Progenitor cell of endocrine pancreas (in vitro differentiated cells): ENCODE measurements at regions not wholly inside any gene's neighbourhood (a gene's known extent, or its start where the extent isn't known, plus 50 kb on each side); places are given as distances from the start of the nearest gene placed in this dataset.
"Not testable (repeated sequence)": the region's sequence is repeated elsewhere in the genome, so short reads cannot be mapped to it uniquely, and the experiment has no call there.

Experiments
- DNase-seq: peaks from one replicate; pipeline ENCODE4 v3.0.0; 2021; ENCODE audit warnings: low spot score; ENCODE audit not compliant: unreplicated experiment
- H3K27ac Mint-ChIP-seq: 2 replicates; pipeline ENCODE4 v1.8.0; 2021; ENCODE audit warnings: mild to moderate bottlenecking, moderate library complexity, mixed read lengths
- H3K27me3 Mint-ChIP-seq: 2 replicates; pipeline ENCODE4 v1.8.0; 2021; ENCODE audit warnings: mixed read lengths
- H3K36me3 Mint-ChIP-seq: 2 replicates; pipeline ENCODE4 v1.8.0; 2022; ENCODE audit warnings: mixed read lengths; ENCODE audit not compliant: insufficient read depth
- H3K4me1 Mint-ChIP-seq: 2 replicates; pipeline ENCODE4 v1.8.0; 2021; ENCODE audit warnings: low read depth, mixed read lengths
- H3K4me3 Mint-ChIP-seq: 2 replicates; pipeline ENCODE4 v1.8.0; 2021; ENCODE audit warnings: low read depth, mild to moderate bottlenecking, moderate library complexity, mixed read lengths
- H3K9me3 Mint-ChIP-seq: 2 replicates; pipeline ENCODE4 v1.8.0; 2021; ENCODE audit warnings: low read depth, mixed read lengths
- TF ChIP-seq, protein P1 (sequence below): fragments of 200-600 bp; sonication (generic); IDR thresholded peaks from one replicate; pipeline ENCODE4 v1.5.0; 2021; ENCODE audit warnings: antibody characterized with exemption, mild to moderate bottlenecking; ENCODE audit not compliant: unreplicated experiment

- H3K27me3 Mint-ChIP-seq = peaks cover 10% of the 10 kb centered on the region
- no peak overlapping the region for H3K27ac Mint-ChIP-seq
Measured at GRCh38 chr7:50251765-50252164, 52.8 kb upstream of the IKZF1 start.

GRCh38 chr7:50246551-50246950, 58.0 kb upstream of the IKZF1 start:
- H3K27me3 Mint-ChIP-seq = peaks cover 5% of the 10 kb centered on the region
- no peak overlapping the region for H3K4me3 Mint-ChIP-seq
- TF ChIP-seq, protein P1, sequence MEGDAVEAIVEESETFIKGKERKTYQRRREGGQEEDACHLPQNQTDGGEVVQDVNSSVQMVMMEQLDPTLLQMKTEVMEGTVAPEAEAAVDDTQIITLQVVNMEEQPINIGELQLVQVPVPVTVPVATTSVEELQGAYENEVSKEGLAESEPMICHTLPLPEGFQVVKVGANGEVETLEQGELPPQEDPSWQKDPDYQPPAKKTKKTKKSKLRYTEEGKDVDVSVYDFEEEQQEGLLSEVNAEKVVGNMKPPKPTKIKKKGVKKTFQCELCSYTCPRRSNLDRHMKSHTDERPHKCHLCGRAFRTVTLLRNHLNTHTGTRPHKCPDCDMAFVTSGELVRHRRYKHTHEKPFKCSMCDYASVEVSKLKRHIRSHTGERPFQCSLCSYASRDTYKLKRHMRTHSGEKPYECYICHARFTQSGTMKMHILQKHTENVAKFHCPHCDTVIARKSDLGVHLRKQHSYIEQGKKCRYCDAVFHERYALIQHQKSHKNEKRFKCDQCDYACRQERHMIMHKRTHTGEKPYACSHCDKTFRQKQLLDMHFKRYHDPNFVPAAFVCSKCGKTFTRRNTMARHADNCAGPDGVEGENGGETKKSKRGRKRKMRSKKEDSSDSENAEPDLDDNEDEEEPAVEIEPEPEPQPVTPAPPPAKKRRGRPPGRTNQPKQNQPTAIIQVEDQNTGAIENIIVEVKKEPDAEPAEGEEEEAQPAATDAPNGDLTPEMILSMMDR = no peak
- no peak overlapping the region for H3K27ac Mint-ChIP-seq
- DNase-seq = no peak
- H3K4me1 Mint-ChIP-seq = no peaks in the 10 kb centered on the region
- peaks cover 15% of the 10 kb centered on the region for H3K9me3 Mint-ChIP-seq
- H3K36me3 Mint-ChIP-seq = no peaks in the 10 kb centered on the region

More at GRCh38 chr7:50251765-50252164, 52.8 kb upstream of the IKZF1 start:
- Mint-ChIP-seq H3K4me1 (no peaks in the 10 kb centered on the region), H3K36me3 (no peaks in the 10 kb centered on the region), H3K4me3 (no peak overlapping the region), H3K9me3 (peaks cover 3% of the 10 kb centered on the region)
- TF ChIP-seq, protein P1 = no peak
- DNase-seq = no peak

- H3K27ac Mint-ChIP-seq, H3K4me3 Mint-ChIP-seq, H3K4me1 Mint-ChIP-seq, H3K36me3 Mint-ChIP-seq, H3K27me3 Mint-ChIP-seq, DNase-seq: not testable (repeated sequence)
- H3K9me3 Mint-ChIP-seq = peaks cover 24% of the 10 kb centered on the region
Measured at GRCh38 chr7:50242111-50242510, 62.4 kb upstream of the IKZF1 start.

GRCh38 chr7:50240699-50241098, 63.8 kb upstream of the IKZF1 start:
- H3K9me3 Mint-ChIP-seq = peaks cover 18% of the 10 kb centered on the region
- not testable (repeated sequence) for DNase-seq, H3K36me3 Mint-ChIP-seq, H3K27me3 Mint-ChIP-seq, H3K4me1 Mint-ChIP-seq, H3K4me3 Mint-ChIP-seq, H3K27ac Mint-ChIP-seq

- H3K27ac Mint-ChIP-seq = no peak overlapping the region
- no peaks in the 10 kb centered on the region for H3K36me3 Mint-ChIP-seq
- TF ChIP-seq, protein P1 = peak; percentile 44
- H3K9me3 Mint-ChIP-seq = peaks cover 14% of the 10 kb centered on the region
- no peak overlapping the region for H3K4me3 Mint-ChIP-seq
- DNase-seq = no peak
- no peaks in the 10 kb centered on the region for H3K4me1 Mint-ChIP-seq
- H3K27me3 Mint-ChIP-seq = no peaks in the 10 kb centered on the region
Measured at GRCh38 chr7:50229964-50230363, 74.6 kb upstream of the IKZF1 start.

DNA sequence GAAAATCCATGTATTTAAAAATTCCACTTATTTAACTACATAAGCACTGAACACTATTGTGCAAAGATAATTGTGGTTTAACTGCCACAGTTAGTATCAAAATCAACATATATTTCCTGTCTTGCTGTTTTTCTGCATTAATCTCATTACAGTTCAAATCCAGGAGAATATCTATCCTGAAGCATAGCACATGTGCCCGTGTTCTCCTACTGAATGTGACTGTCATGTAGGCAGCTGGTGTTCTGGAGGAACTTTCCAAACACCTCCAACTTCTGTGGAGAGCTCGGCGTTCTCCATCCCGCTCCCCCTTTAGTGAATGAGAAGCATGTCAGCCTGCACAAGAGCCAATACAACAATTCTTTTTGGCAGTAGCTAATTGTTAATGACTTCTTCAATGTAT, 76.4 kb upstream of the IKZF1 start:
- Mint-ChIP-seq H3K9me3 (peaks cover 14% of the 10 kb centered on the region), H3K4me1 (no peaks in the 10 kb centered on the region), H3K27me3 (no peaks in the 10 kb centered on the region), H3K4me3 (no peak overlapping the region), H3K27ac (no peak overlapping the region), H3K36me3 (no peaks in the 10 kb centered on the region)
- TF ChIP-seq, protein P1 = no peak
- DNase-seq = no peak
